Esophagus squamous epithelium (tissue), 4 donors: ENCODE measurements at regions not wholly inside any gene's neighbourhood (a gene's known extent, or its start where the extent isn't known, plus 50 kb on each side); places are given as distances from the start of the nearest gene placed in this dataset.

Source experiments
- CTCF ChIP-seq, 6 experiments: fragments of 450-650 bp in 4 of 6; fragments of 200-600 bp in 2 of 6; sonication (generic) in 2 of 6; IDR thresholded peaks; one replicate each; pipeline ENCODE4 v1.5.1; 2016 to 2019; ENCODE audit warnings: antibody characterized with exemption in 6 of 6, mild to moderate bottlenecking in 4 of 6, moderate library complexity in 4 of 6
- POLR2A ChIP-seq, 4 donors: fragments of 450-650 bp; IDR thresholded peaks; one replicate each; pipeline ENCODE4 v1.6.1; 2017; ENCODE audit warnings: antibody characterized with exemption in 4 of 4, mild to moderate bottlenecking in 4 of 4, moderate library complexity in 3 of 4

- TF ChIP-seq POLR2A (IDR thresholded peaks at IDR 0.05): no peak
- TF ChIP-seq CTCF (IDR thresholded peaks at IDR 0.05): no peak
Observed at GRCh38 chr13:52949044-52949443, 79.6 kb upstream of the OLFM4 start.
